Mesodermal cell (in vitro differentiated cells): ENCODE measurements at regions not wholly inside any gene's neighbourhood (a gene's known extent, or its start where the extent isn't known, plus 50 kb on each side); places are given as distances from the start of the nearest gene placed in this dataset.
A peak's percentile ranks its signal among the peaks of the same experiment; 100 is the strongest.

Experiments
- H3K27ac ChIP-seq: 2 replicates; pipeline ENCODE4 v1.7.0; 2013; ENCODE audit warnings: mild to moderate bottlenecking, low read depth, low read length, moderate library complexity; ENCODE audit not compliant: severe bottlenecking
- H3K36me3 ChIP-seq: 2 replicates; pipeline ENCODE4 v1.7.1; 2013; ENCODE audit warnings: mild to moderate bottlenecking, low read length, moderate library complexity; ENCODE audit not compliant: control insufficient read depth, insufficient read depth
- H3K4me1 ChIP-seq: one replicate; pipeline ENCODE4 v1.7.1; 2013; ENCODE audit warnings: mild to moderate bottlenecking, low read length; ENCODE audit not compliant: insufficient read depth, control insufficient read depth, poor library complexity, severe bottlenecking
- H3K4me3 ChIP-seq: 2 replicates; pipeline ENCODE4 v1.7.0; 2013; ENCODE audit warnings: low read length, control low read depth, mild to moderate bottlenecking; ENCODE audit not compliant: insufficient read depth, poor library complexity, severe bottlenecking; ENCODE audit errors: extremely low read depth
- H3K9me3 ChIP-seq: 2 replicates; pipeline ENCODE4 v1.7.1; 2013; ENCODE audit warnings: mild to moderate bottlenecking, low read length, moderate library complexity; ENCODE audit not compliant: control insufficient read depth
- WGBS, 2 experiments: methylation state at CpG; one replicate each; pipeline ENCODE4 v1.1.5; 2013; ENCODE audit warnings: missing lambda C conversion rate in 2 of 2; ENCODE audit not compliant: insufficient coverage in 2 of 2; 5-methylcytosine and 5-hydroxymethylcytosine counted together

- no peaks in the 10 kb centered on the region for H3K4me1 ChIP-seq
- 77 to 85% methylated on average over 2 to 4 of the region's 4 CpGs for WGBS, 2 experiments
- H3K27ac ChIP-seq = no peak overlapping the region
- no peaks in the 10 kb centered on the region for H3K9me3 ChIP-seq
- no peaks in the 10 kb centered on the region for H3K36me3 ChIP-seq
- H3K4me3 ChIP-seq = no peak overlapping the region
These were observed 613.5 kb downstream of the RBFOX1 start for GRCh38 chr16:7946142-7946541.

- no peak overlapping the region for H3K27ac ChIP-seq
- H3K9me3 ChIP-seq = no peaks in the 10 kb centered on the region
- H3K4me3 ChIP-seq = no peak overlapping the region
- no peaks in the 10 kb centered on the region for H3K4me1 ChIP-seq
- WGBS, 2 experiments = 78 to 83% methylated on average over 7 of the region's 7 CpGs
- H3K36me3 ChIP-seq = no peaks in the 10 kb centered on the region
These were observed 605.5 kb downstream of the RBFOX1 start for GRCh38 chr16:7938175-7938574.

- H3K36me3 ChIP-seq = no peaks in the 10 kb centered on the region
- H3K4me3 ChIP-seq = no peak overlapping the region
- H3K27ac ChIP-seq = no peak overlapping the region
- 62 to 66% methylated on average over 3 to 4 of the region's 4 CpGs for WGBS, 2 experiments
- H3K4me1 ChIP-seq = no peaks in the 10 kb centered on the region
- no peaks in the 10 kb centered on the region for H3K9me3 ChIP-seq
These were observed 588.7 kb downstream of the RBFOX1 start for GRCh38 chr16:7921345-7921744.

GRCh38 chr16:7919782-7920181 is 587.1 kb downstream of the RBFOX1 start:
- no peaks in the 10 kb centered on the region for H3K36me3 ChIP-seq
- H3K4me3 ChIP-seq = no peak overlapping the region
- 100% methylated on average over 2 of the region's 2 CpGs; no CpG with 5 or more reads in 1 of the 2 experiments for WGBS, 2 experiments
- H3K4me1 ChIP-seq = no peaks in the 10 kb centered on the region
- H3K9me3 ChIP-seq = no peaks in the 10 kb centered on the region
- no peak overlapping the region for H3K27ac ChIP-seq

GRCh38 chr16:7914748-7915147 is 582.1 kb downstream of the RBFOX1 start:
- H3K4me1 ChIP-seq = no peaks in the 10 kb centered on the region
- no peak overlapping the region for H3K27ac ChIP-seq
- no peak overlapping the region for H3K4me3 ChIP-seq
- H3K9me3 ChIP-seq = no peaks in the 10 kb centered on the region
- H3K36me3 ChIP-seq = no peaks in the 10 kb centered on the region

GRCh38 chr16:7912132-7912531 is 579.5 kb downstream of the RBFOX1 start:
- Histone ChIP-seq H3K4me1 (no peaks in the 10 kb centered on the region), H3K36me3 (no peaks in the 10 kb centered on the region), H3K9me3 (no peaks in the 10 kb centered on the region), H3K27ac (no peak overlapping the region), H3K4me3 (no peak overlapping the region)
- 82 to 100% methylated on average over 3 of the region's 3 CpGs for WGBS, 2 experiments

GRCh38 chr16:7910116-7910515 is 577.5 kb downstream of the RBFOX1 start:
- Histone ChIP-seq H3K27ac (no peak overlapping the region), H3K9me3 (no peaks in the 10 kb centered on the region), H3K4me1 (no peaks in the 10 kb centered on the region), H3K36me3 (no peaks in the 10 kb centered on the region), H3K4me3 (no peak overlapping the region)
- 78% methylated on average over 5 to 6 of the region's 7 CpGs for whole genome bisulfite sequencing, 2 experiments

GRCh38 chr16:7888411-7888810 is 555.8 kb downstream of the RBFOX1 start:
- Histone ChIP-seq H3K4me3 (no peak overlapping the region), H3K9me3 (no peaks in the 10 kb centered on the region), H3K27ac (peak overlapping the region; percentile 50), H3K36me3 (no peaks in the 10 kb centered on the region), H3K4me1 (no peaks in the 10 kb centered on the region)
- no CpG with 5 or more reads among the region's 1 CpG for WGBS, 2 experiments

GRCh38 chr16:7887316-7887715 is 554.7 kb downstream of the RBFOX1 start:
- H3K4me1 ChIP-seq = no peaks in the 10 kb centered on the region
- WGBS, 2 experiments = 82 to 83% methylated on average over 1 of the region's 2 CpGs
- no peak overlapping the region for H3K4me3 ChIP-seq
- no peaks in the 10 kb centered on the region for H3K9me3 ChIP-seq
- H3K27ac ChIP-seq = no peak overlapping the region
- H3K36me3 ChIP-seq = no peaks in the 10 kb centered on the region

GRCh38 chr16:7871979-7872378 is 539.3 kb downstream of the RBFOX1 start:
- 72 to 83% methylated on average over 2 of the region's 2 CpGs for WGBS, 2 experiments
- no peaks in the 10 kb centered on the region for H3K36me3 ChIP-seq
- H3K9me3 ChIP-seq = no peaks in the 10 kb centered on the region
- no peak overlapping the region for H3K4me3 ChIP-seq
- no peak overlapping the region for H3K27ac ChIP-seq
- H3K4me1 ChIP-seq = no peaks in the 10 kb centered on the region

- Histone ChIP-seq H3K27ac (no peak overlapping the region), H3K9me3 (no peaks in the 10 kb centered on the region), H3K4me3 (no peak overlapping the region), H3K36me3 (no peaks in the 10 kb centered on the region), H3K4me1 (no peaks in the 10 kb centered on the region)
- WGBS, 2 experiments = 91 to 92% methylated on average over 9 of the region's 9 CpGs
These were observed 538.7 kb downstream of the RBFOX1 start for GRCh38 chr16:7871371-7871770.

- Histone ChIP-seq H3K9me3 (no peaks in the 10 kb centered on the region), H3K36me3 (no peaks in the 10 kb centered on the region), H3K4me1 (no peaks in the 10 kb centered on the region), H3K4me3 (no peak overlapping the region), H3K27ac (no peak overlapping the region)
- WGBS, 2 experiments = 80 to 83% methylated on average over 1 of the region's 1 CpG
These were observed 535.2 kb downstream of the RBFOX1 start for GRCh38 chr16:7867831-7868230.
